GM19455 (cell line): ENCODE measurements at regions not wholly inside any gene's neighbourhood (a gene's known extent, or its start where the extent isn't known, plus 50 kb on each side); places are given as distances from the start of the nearest gene placed in this dataset.
"Not testable (repeated sequence)": the region's sequence is repeated elsewhere in the genome, so short reads cannot be mapped to it uniquely, and the experiment has no call there.

Experiments used
- ATAC-seq: cut with Tn5 transposase; IDR thresholded peaks from one replicate; pipeline ENCODE4 v1.9.1; 2021; ENCODE audit not compliant: unreplicated experiment

GRCh38 chr6:167707686-167708500 lies 118.8 kb upstream of the AFDN start:
- no peak for ATAC-seq

GRCh38 chr6:167708501-167709094 lies 118.1 kb upstream of the AFDN start:
- ATAC-seq, result no peak

GRCh38 chr6:167709196-167709595 lies 117.5 kb upstream of the AFDN start:
- no peak for ATAC-seq

- not testable (repeated sequence) for ATAC-seq
Measured at GRCh38 chr6:167709776-167710336, 116.9 kb upstream of the AFDN start.

GRCh38 chr6:167710363-167710920 lies 116.3 kb upstream of the AFDN start:
- ATAC-seq, result no peak

GRCh38 chr6:167711211-167711610 lies 115.5 kb upstream of the AFDN start:
- no peak for ATAC-seq

GRCh38 chr6:167711768-167712730 lies 114.7 kb upstream of the AFDN start:
- no peak for ATAC-seq

GRCh38 chr6:167712731-167713475 lies 113.8 kb upstream of the AFDN start:
- no peak for ATAC-seq

GRCh38 chr6:167714152-167714551 lies 112.6 kb upstream of the AFDN start:
- no peak for ATAC-seq

GRCh38 chr6:167717455-167717854 lies 109.3 kb upstream of the AFDN start:
- ATAC-seq, result no peak

GRCh38 chr6:167717867-167718266 lies 108.8 kb upstream of the AFDN start:
- no peak for ATAC-seq

- ATAC-seq, result no peak
Measured at GRCh38 chr6:167719920-167720319, 106.8 kb upstream of the AFDN start.

GRCh38 chr6:167720456-167721285 lies 106.0 kb upstream of the AFDN start:
- ATAC-seq, result no peak

- ATAC-seq, result no peak
Measured at GRCh38 chr6:167721291-167721690, 105.4 kb upstream of the AFDN start.

- no peak for ATAC-seq
Measured at GRCh38 chr6:167722634-167723309, 103.9 kb upstream of the AFDN start.

- no peak for ATAC-seq
Measured at GRCh38 chr6:167726043-167726621, 100.6 kb upstream of the AFDN start.

GRCh38 chr6:167730441-167730840 lies 96.3 kb upstream of the AFDN start:
- ATAC-seq, result no peak

GRCh38 chr6:167731216-167731615 lies 95.5 kb upstream of the AFDN start:
- ATAC-seq, result no peak
